Stomach (tissue), 4 donors: ENCODE measurements at regions not wholly inside any gene's neighbourhood (a gene's known extent, or its start where the extent isn't known, plus 50 kb on each side); places are given as distances from the start of the nearest gene placed in this dataset.

ENCODE experiments used
- CTCF ChIP-seq, 7 experiments: fragments of 450-650 bp in 4 of 7; fragments of 200-600 bp in 3 of 7; sonication (generic) in 3 of 7; IDR thresholded peaks; one replicate each; pipeline ENCODE4 v1.5.1; 2016 to 2019; ENCODE audit warnings: antibody characterized with exemption in 7 of 7, control low read depth in 2 of 7, mild to moderate bottlenecking in 1 of 7
- POLR2A ChIP-seq, 4 donors: fragments of 450-650 bp; IDR thresholded peaks; one replicate each; pipeline ENCODE4 v1.6.1; 2016; ENCODE audit warnings: antibody characterized with exemption in 4 of 4, control low read depth in 2 of 4, mild to moderate bottlenecking in 1 of 4, moderate library complexity in 1 of 4

- TF ChIP-seq POLR2A (IDR thresholded peaks at IDR 0.05) (no peak), CTCF (IDR thresholded peaks at IDR 0.05) (no peak)
Observed at GRCh38 chr10:78130966-78131710, 97.5 kb downstream of the RPS24 start.
